HFF-Myc (cell line): ENCODE measurements at regions not wholly inside any gene's neighbourhood (a gene's known extent, or its start where the extent isn't known, plus 50 kb on each side); places are given as distances from the start of the nearest gene placed in this dataset.

ENCODE experiments used
- DNase-seq: peaks from one replicate; pipeline ENCODE4 v3.0.0-alpha.2; 2011; ENCODE audit warnings: low read depth; ENCODE audit errors: extremely low read depth
- H3K4me3 ChIP-seq: replicated peaks from 2 replicates; pipeline ENCODE4 v1.5.1; 2011; ENCODE audit warnings: low read depth, mild to moderate bottlenecking, control low read depth, low read length
- TF ChIP-seq, protein P1 (sequence below): IDR thresholded peaks from 2 replicates; pipeline ENCODE4 v1.5.1; 2012; ENCODE audit warnings: mild to moderate bottlenecking, low read depth, low read length, control low read depth; ENCODE audit errors: missing control alignments

DNA sequence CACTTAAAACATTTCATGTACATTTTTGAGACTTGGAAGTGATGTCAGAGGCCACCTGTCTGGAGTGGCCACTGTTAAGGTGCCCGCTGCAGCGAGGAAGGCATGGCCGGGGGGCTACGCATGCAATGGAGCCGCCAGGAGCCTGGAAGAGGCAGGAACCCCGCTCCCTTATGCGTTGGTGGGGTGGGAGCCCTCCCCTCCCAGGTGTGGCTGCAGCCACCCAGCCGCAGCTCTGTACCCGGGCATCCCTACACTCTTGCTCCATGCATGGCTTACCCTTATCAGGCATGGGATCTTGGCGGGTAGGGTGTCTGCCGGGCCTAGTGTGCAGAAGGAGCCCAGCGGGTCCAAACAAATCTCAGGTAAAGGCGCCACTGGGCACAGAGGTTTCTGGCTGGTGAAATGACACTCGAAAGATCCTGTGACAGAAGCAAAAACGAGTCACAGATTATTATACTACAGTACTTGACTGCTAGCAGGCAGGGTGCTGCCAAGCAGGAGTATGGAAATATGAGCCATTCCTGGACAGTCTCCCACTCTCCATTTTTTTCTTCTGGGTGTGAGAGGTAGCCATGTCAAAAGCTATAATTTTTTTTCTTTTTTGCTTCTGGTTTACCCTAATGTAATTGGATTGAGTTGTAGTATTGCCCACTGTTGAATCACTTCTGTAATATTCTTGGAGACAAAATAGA lies 1606.3 kb upstream of the MIR17HG start:
- no peak overlapping the region for H3K4me3 ChIP-seq
- TF ChIP-seq, protein P1, sequence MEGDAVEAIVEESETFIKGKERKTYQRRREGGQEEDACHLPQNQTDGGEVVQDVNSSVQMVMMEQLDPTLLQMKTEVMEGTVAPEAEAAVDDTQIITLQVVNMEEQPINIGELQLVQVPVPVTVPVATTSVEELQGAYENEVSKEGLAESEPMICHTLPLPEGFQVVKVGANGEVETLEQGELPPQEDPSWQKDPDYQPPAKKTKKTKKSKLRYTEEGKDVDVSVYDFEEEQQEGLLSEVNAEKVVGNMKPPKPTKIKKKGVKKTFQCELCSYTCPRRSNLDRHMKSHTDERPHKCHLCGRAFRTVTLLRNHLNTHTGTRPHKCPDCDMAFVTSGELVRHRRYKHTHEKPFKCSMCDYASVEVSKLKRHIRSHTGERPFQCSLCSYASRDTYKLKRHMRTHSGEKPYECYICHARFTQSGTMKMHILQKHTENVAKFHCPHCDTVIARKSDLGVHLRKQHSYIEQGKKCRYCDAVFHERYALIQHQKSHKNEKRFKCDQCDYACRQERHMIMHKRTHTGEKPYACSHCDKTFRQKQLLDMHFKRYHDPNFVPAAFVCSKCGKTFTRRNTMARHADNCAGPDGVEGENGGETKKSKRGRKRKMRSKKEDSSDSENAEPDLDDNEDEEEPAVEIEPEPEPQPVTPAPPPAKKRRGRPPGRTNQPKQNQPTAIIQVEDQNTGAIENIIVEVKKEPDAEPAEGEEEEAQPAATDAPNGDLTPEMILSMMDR, result no peak
- DNase-seq, result no peak

DNA sequence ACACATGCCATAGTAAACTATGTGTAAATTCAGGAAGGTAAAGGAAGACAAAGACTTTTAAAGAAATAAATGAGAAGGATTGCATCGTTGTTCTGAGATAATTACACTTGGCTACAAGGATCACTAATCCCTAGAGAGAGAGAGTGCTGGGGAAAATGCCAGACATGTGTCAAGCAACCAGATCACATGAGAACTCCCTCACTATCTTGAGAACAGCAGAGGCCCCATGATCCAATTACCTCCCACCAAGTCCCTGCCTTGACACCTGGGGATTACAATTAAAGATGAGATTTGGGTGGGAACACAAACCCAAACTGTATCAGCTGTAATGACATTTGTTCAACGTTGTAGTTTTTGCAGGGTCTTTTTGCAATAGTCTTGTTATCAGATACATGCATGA lies 1600.9 kb upstream of the MIR17HG start:
- H3K4me3 ChIP-seq, result no peak overlapping the region
- no peak for DNase-seq
- TF ChIP-seq, protein P1, result no peak

DNA sequence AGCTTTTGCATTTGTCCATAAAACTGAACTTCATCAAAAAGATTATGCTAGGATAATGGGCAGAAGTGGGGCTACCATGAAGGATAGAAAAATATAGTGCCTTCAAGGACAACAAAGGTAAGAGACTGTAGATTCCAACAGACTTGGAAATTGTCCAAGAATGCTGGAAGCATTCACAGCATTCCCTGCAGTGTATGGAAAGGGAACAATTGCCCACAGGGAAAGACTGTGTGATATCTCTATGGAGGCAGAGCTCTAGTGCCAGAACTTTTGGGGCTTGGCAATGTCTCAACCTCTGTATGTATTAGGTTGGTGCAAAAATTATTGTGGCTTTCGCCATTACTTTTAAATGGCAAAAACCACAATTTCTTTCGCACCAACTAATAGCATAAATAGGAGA lies 1598.8 kb upstream of the MIR17HG start:
- TF ChIP-seq, protein P1, result no peak
- no peak for DNase-seq

DNA sequence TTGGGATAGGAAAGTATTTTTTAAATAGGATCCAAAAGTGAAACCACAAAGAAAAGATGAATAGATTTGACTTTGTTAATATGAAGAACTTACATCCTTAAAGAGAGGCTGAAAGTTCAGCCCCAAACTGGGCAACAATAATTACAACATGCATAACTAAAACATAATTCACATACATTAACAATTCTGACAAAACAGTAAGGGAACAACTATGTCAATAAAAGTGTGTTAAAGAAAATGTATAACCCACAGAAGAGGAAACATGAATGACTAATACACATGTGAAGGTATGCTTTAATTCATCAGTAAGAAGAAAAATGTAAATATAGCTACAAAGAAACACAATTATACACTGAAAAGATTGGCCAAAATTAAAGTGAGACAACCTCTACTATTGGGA lies 1597.6 kb upstream of the MIR17HG start:
- DNase-seq, result no peak
- TF ChIP-seq, protein P1, result no peak
- H3K4me3 ChIP-seq, result no peak overlapping the region

More for the DNA sequence above, 1598.8 kb upstream of the MIR17HG start:
- no peak overlapping the region for H3K4me3 ChIP-seq

DNA sequence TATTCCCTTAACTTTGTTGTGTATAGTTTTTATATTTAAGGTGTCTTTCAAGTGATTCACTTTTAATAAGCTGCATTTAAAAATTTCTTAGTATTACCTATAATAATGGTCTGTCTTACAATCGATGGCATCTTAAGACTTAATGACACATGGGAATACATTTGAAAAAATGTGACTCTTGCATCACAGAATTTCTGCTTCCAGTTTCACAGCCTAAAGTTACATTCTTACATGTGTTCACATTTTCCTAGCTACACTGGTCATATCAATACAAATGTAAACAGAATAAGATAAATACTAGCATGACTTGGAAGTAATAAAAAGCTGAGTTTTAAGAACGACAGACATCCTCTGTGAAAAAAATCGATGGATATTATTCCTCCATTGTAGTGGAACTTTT lies 1597.1 kb upstream of the MIR17HG start:
- TF ChIP-seq, protein P1, result no peak
- no peak for DNase-seq
- H3K4me3 ChIP-seq, result no peak overlapping the region

DNA sequence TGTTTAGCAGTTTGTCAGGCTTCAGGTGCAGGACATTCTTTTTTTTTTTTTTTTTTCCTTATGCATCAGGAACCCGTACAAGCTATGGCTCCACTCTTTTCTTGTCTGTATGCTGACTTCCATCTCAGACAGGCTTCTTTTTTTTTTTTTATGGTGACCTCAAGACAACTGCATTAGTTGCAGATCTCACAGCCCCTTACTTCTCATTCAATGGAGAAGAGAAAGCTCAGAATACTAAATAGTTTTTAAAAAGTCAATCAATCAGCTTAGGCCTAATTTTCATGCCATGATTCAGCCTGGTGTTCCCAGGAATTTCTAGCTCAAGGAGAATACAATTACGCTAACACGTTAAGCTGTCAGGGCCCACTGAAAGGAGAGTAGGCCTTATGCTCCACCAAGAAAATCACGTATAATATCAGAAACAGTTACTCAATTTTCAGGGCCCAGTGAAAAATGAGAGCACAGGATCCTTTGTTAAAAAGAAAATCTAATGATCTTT lies 1596.0 kb upstream of the MIR17HG start:
- H3K4me3 ChIP-seq, result no peak overlapping the region
- DNase-seq, result no peak

More for the DNA sequence above, 1596.0 kb upstream of the MIR17HG start:
- TF ChIP-seq, protein P1, result no peak
